Adrenal gland (tissue), 9 donors: ENCODE measurements at regions not wholly inside any gene's neighbourhood (a gene's known extent, or its start where the extent isn't known, plus 50 kb on each side); places are given as distances from the start of the nearest gene placed in this dataset.

Experiments
- DNase-seq, 7 donors: peaks; one replicate each; pipeline ENCODE4 v3.0.0-alpha.2; 2019 to 2020
- H3K27ac ChIP-seq, 5 donors: fragments of 200-600 bp; sonication (generic) in 4 of 5; 1 replicate in 3 of 5; 2 replicates in 2 of 5; pipeline versions ENCODE4 v1.5.1 to v1.8.0; 2016 to 2020; ENCODE audit warnings: mild to moderate bottlenecking in 1 of 5
- H3K27me3 ChIP-seq: fragments of 200-600 bp; 2 replicates; pipeline ENCODE4 v1.8.0; 2021
- H3K36me3 ChIP-seq, 2 donors: fragments of 200-600 bp; replicated peaks in 1 of 2; 1 replicate in 1 of 2; 2 replicates in 1 of 2; pipeline versions ENCODE4 v1.5.1 to v1.8.0; 2018 to 2022
- H3K4me1 ChIP-seq, 2 donors: fragments of 200-600 bp; replicated peaks in 1 of 2; 1 replicate in 1 of 2; 2 replicates in 1 of 2; pipeline versions ENCODE4 v1.5.1 to v1.8.0; 2018 to 2021
- H3K4me3 ChIP-seq, 4 donors: fragments of 200-600 bp; sonication (generic) in 3 of 4; one replicate each; pipeline ENCODE4 v1.5.1; 2016 to 2018
- H3K9me3 ChIP-seq, 3 donors: fragments of 200-600 bp; sonication (generic) in 1 of 3; replicated peaks in 1 of 3; 1 replicate in 2 of 3; 2 replicates in 1 of 3; pipeline versions ENCODE4 v1.5.1 to v1.8.0; 2016 to 2021
- CTCF ChIP-seq, 6 experiments: fragments of 450-650 bp in 4 of 6; fragments of 200-600 bp in 2 of 6; sonication (generic) in 1 of 6; IDR thresholded peaks; 1 replicate in 5 of 6; 2 replicates in 1 of 6; pipeline versions ENCODE4 v1.5.1 to v1.8.0; 2016 to 2021; ENCODE audit warnings: antibody characterized with exemption in 6 of 6, mild to moderate bottlenecking in 2 of 6, moderate library complexity in 1 of 6
- POLR2A ChIP-seq, 2 donors: fragments of 450-650 bp; IDR thresholded peaks; one replicate each; pipeline ENCODE4 v1.6.1; 2017; ENCODE audit warnings: antibody characterized with exemption in 2 of 2, mild to moderate bottlenecking in 2 of 2, moderate library complexity in 1 of 2
- WGBS, 4 donors: extraction: QIAGEN DNeasy Blood & Tissue Kit in 2 of 4; methylation state at CpG; one replicate each; pipeline versions ENCODE4 v1.1.5 to v1.1.7; 2013 to 2017; 5-methylcytosine and 5-hydroxymethylcytosine counted together
- intact Hi-C, 2 donors: fragments of 100-400 bp; cut with DNase I; formaldehyde crosslinking; loops; one replicate each; pipeline versions ENCODE4 v1.14.1 to v1.15.0; 2022 to 2023
- donor health status: healthy with polysubstance abuse.
- donor health status: Bipolar disorder and iron deficiency.
- donor health status: DM: yes; HTN: yes; CAD: no.
- donor health status: DM: no; HTN: no; CAD: no.
- donor health status: DM: no; HTN: no; CAD: no.

DNA sequence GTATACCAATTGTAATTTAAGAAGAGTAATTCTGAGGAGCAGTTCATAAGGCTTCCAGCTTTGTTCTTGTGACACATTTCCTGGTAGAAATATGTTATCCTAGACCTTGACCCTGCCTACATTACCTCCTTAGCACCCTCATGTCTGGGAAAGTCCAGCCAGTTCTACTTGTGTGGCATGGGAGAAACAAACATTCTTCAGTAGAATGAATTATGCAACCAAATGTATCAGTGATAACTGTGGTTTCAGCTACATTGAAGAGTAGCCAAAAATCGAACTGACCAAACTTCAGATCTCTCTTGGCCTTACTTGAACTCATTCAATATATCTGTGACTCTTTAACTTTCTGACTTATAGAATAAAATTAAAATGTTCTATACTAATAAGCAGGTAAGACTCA lies 308.1 kb upstream of the LYPLAL1 start:
- intact Hi-C loops = no loop called here
- no peaks in the 10 kb centered on the region for H3K36me3 ChIP-seq
- TF ChIP-seq CTCF (IDR thresholded peaks at IDR 0.05) = no peak
- TF ChIP-seq POLR2A (IDR thresholded peaks at IDR 0.05) = no peak
- H3K4me3 ChIP-seq = no peak overlapping the region
- no peaks in the 10 kb centered on the region for H3K27me3 ChIP-seq
- H3K9me3 ChIP-seq = no peaks in the 10 kb centered on the region
- 6 to 25% (median 16%) methylated on average over 1 of the region's 1 CpG for WGBS, 4 donors
- no peaks in the 10 kb centered on the region for H3K4me1 ChIP-seq
- no peak for DNase-seq
- H3K27ac ChIP-seq = no peak overlapping the region

DNA sequence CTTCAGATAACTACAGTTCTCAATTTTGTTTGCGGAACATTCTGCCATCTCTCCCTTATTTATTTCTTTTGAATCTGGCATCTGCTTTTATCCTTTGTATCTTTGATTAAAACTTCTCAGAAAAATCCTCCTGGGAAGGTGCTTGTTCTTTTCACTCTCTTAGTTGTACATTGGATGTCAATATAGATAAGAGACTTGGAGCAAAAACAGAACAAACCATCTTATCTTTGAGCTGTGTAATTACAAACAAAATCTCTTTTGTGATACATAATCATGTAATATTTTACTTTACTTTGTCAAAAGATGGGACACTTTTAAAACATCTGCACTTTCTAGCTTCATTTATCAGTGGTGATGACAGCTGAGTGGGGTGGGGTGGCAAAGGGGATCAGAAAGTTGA lies 307.2 kb upstream of the LYPLAL1 start:
- intact Hi-C loops = no loop called here
- no peaks in the 10 kb centered on the region for H3K36me3 ChIP-seq
- no peak overlapping the region for H3K27ac ChIP-seq
- DNase-seq = no peak
- H3K9me3 ChIP-seq = no peaks in the 10 kb centered on the region
- no peak overlapping the region for H3K4me3 ChIP-seq
- WGBS, 4 donors = 77 to 87% (median 78%) methylated on average over 1 of the region's 1 CpG
- no peaks in the 10 kb centered on the region for H3K27me3 ChIP-seq
- no peaks in the 10 kb centered on the region for H3K4me1 ChIP-seq
- TF ChIP-seq CTCF (IDR thresholded peaks at IDR 0.05) (no peak), POLR2A (IDR thresholded peaks at IDR 0.05) (no peak)

- intact Hi-C loops = no loop called here
- Histone ChIP-seq H3K27ac (no peak overlapping the region), H3K4me3 (no peak overlapping the region), H3K9me3 (no peaks in the 10 kb centered on the region), H3K27me3 (no peaks in the 10 kb centered on the region), H3K4me1 (no peaks in the 10 kb centered on the region), H3K36me3 (no peaks in the 10 kb centered on the region)
- TF ChIP-seq POLR2A (IDR thresholded peaks at IDR 0.05) = no peak
- TF ChIP-seq CTCF (IDR thresholded peaks at IDR 0.05) = no peak
- 54 to 59% (median 58%) methylated on average over 3 of the region's 3 CpGs for WGBS, 4 donors
- DNase-seq = no peak
Observed at GRCh38 chr1:218867066-218867465, 306.6 kb upstream of the LYPLAL1 start.

DNA sequence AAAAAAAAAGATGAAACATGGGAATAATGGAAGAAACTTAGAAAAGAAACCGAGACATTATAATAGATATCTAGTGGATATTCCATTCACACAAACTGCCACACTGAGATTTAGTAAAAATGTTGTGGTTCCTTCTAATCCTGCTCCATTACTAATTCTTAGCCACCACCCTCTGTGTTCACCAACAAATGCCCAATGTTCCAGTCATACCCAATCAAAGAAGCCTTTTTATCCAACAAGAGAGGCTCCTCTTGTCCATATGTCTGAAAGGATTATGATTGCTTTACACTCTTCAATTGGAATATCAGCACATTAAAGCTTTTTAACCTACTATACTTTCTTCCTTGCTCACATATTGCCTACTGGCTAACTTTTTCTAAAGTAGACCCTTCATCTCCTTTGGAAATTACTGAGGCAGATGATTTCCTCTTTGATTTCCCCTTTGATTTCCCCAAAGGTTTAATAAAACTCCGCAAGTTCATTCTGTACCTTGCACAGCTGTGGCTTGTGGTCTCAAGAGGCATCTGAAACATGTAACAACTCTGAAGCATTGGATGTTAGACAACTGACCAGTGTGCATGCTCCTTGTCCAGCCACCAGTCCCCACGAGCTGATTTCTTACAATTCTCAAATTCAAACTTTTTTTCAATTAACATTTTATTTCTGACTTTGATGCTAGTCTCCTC lies 305.6 kb upstream of the LYPLAL1 start:
- Histone ChIP-seq H3K27me3 (no peaks in the 10 kb centered on the region), H3K36me3 (no peaks in the 10 kb centered on the region), H3K4me3 (no peak overlapping the region), H3K27ac (no peak overlapping the region), H3K9me3 (no peaks in the 10 kb centered on the region), H3K4me1 (no peaks in the 10 kb centered on the region)
- 83 to 92% (median 89%) methylated on average over 3 of the region's 3 CpGs for WGBS, 4 donors
- no peak for DNase-seq
- no peak for TF ChIP-seq POLR2A (IDR thresholded peaks at IDR 0.05)
- TF ChIP-seq CTCF (IDR thresholded peaks at IDR 0.05) = no peak
- intact Hi-C loops = no loop called here
